CD4-positive, alpha-beta T cell (primary cell): ENCODE measurements at regions not wholly inside any gene's neighbourhood (a gene's known extent, or its start where the extent isn't known, plus 50 kb on each side); places are given as distances from the start of the nearest gene placed in this dataset.

Experiments
- ATAC-seq: fragments of 200-7000 bp; cut with Tn5 transposase; one replicate; pipeline ENCODE4 v1.10.0; 2022; ENCODE audit warnings: mild to moderate bottlenecking; ENCODE audit not compliant: poor library complexity
- CTCF ChIA-PET: fragments of 350-600 bp; sonication (Branson Sonifier 250); formaldehyde crosslinking; loops from one replicate; lab custom pipeline; 2021; ENCODE audit warnings: antibody characterized with exemption, inconsistent platforms; lab: Charles Lee
- POLR2A ChIA-PET: fragments of 350-600 bp; sonication (Branson Sonifier 250); formaldehyde crosslinking; loops from one replicate; lab custom pipeline; 2021; ENCODE audit warnings: antibody characterized with exemption, inconsistent platforms; lab: Charles Lee
- DNase-seq, 14 experiments: peaks; one replicate each; pipeline ENCODE4 v3.0.0-alpha.2; 2013 to 2020; ENCODE audit warnings: mixed read lengths in 2 of 14
- H3K27ac ChIP-seq, 2 donors: one replicate each; pipeline versions ENCODE4 v1.5.1 to v1.7.0; 2013; ENCODE audit warnings: low read length in 2 of 2, low read depth in 1 of 2, mild to moderate bottlenecking in 1 of 2
- H3K27me3 ChIP-seq, 2 experiments: 1 replicate in 1 of 2; 2 replicates in 1 of 2; pipeline versions ENCODE4 v1.6.1 to v1.7.0; 2013; ENCODE audit warnings: low read length in 2 of 2, control low read depth in 1 of 2, mild to moderate bottlenecking in 1 of 2, moderate library complexity in 1 of 2; ENCODE audit not compliant: insufficient read depth in 2 of 2, control insufficient read depth in 1 of 2
- H3K36me3 ChIP-seq: one replicate; pipeline ENCODE4 v1.6.1; 2013; ENCODE audit warnings: low read length, control low read depth; ENCODE audit not compliant: insufficient read depth
- H3K4me1 ChIP-seq: one replicate; pipeline ENCODE4 v1.6.1; 2013; ENCODE audit warnings: low read length, control low read depth; ENCODE audit not compliant: insufficient read depth
- H3K4me3 ChIP-seq: one replicate; pipeline ENCODE4 v1.5.1; 2013; ENCODE audit warnings: mild to moderate bottlenecking, low read length, moderate library complexity
- H3K9me3 ChIP-seq, 2 experiments: 1 replicate in 1 of 2; 2 replicates in 1 of 2; pipeline versions ENCODE4 v1.6.1 to v1.7.0; 2013; ENCODE audit warnings: low read length in 2 of 2, mild to moderate bottlenecking in 2 of 2, control low read depth in 1 of 2, moderate library complexity in 1 of 2; ENCODE audit not compliant: control insufficient read depth in 1 of 2, insufficient read depth in 1 of 2
- H3K27ac Mint-ChIP-seq: one replicate; pipeline ENCODE4 v1.8.0; 2020; ENCODE audit warnings: mixed read lengths
- H3K27me3 Mint-ChIP-seq: one replicate; pipeline ENCODE4 v1.8.0; 2021; ENCODE audit warnings: mixed read lengths
- H3K36me3 Mint-ChIP-seq: one replicate; pipeline ENCODE4 v1.8.0; 2021; ENCODE audit warnings: low read depth, mixed read lengths
- H3K4me1 Mint-ChIP-seq: one replicate; pipeline ENCODE4 v1.8.0; 2021; ENCODE audit warnings: low read depth, mixed read lengths
- H3K4me3 Mint-ChIP-seq: one replicate; pipeline ENCODE4 v1.8.0; 2020; ENCODE audit warnings: mild to moderate bottlenecking, mixed read lengths
- H3K9me3 Mint-ChIP-seq: one replicate; pipeline ENCODE4 v1.8.0; 2020; ENCODE audit warnings: mixed read lengths
- intact Hi-C, 2 experiments: fragments of 100-400 bp; cut with DNase I in 1 of 2; cut with micrococcal nuclease in 1 of 2; formaldehyde crosslinking; loops; one replicate each; pipeline versions ENCODE4 v1.15.1 to v1.9.0; 2023 to 2025; cut with DNase I, micrococcal nuclease
- TF ChIP-seq, protein P1 (sequence below): fragments of 200-600 bp; IDR thresholded peaks from one replicate; pipeline ENCODE4 v1.8.0; 2022; ENCODE audit warnings: antibody characterized with exemption, mild to moderate bottlenecking

DNA sequence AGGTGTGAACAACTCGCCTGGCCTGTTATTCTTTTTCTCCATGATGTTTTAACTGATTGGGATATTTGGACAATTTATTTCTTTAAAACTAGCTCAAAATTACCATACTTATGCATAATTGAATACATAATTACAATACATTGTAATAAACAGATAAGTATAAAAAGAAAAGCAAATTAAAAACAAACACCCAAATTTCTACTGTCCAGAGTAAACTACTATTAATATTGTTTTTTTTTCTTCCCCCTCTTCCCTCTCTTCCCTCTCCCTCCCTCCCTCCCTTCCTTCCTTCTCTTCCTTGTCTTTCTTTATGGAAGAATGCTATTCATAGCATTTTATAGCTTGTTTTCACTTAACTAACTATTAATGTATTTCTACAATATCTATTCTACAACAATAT is 117.7 kb upstream of the IVNS1ABP start:
- ChIA-PET POLR2A (no interaction called here), CTCF (no interaction called here)
- H3K36me3 ChIP-seq, result no peaks in the 10 kb centered on the region
- intact Hi-C loops, result no loop called here
- no peak for DNase-seq
- Mint-ChIP-seq H3K27ac (no peak overlapping the region), H3K9me3 (peaks cover 7% of the 10 kb centered on the region), H3K4me3 (no peak overlapping the region), H3K4me1 (no peaks in the 10 kb centered on the region), H3K36me3 (no peaks in the 10 kb centered on the region), H3K27me3 (no peaks in the 10 kb centered on the region)
- H3K4me3 ChIP-seq, result no peak overlapping the region
- no peaks in the 10 kb centered on the region for H3K4me1 ChIP-seq
- no peak for ATAC-seq
- TF ChIP-seq, protein P1, sequence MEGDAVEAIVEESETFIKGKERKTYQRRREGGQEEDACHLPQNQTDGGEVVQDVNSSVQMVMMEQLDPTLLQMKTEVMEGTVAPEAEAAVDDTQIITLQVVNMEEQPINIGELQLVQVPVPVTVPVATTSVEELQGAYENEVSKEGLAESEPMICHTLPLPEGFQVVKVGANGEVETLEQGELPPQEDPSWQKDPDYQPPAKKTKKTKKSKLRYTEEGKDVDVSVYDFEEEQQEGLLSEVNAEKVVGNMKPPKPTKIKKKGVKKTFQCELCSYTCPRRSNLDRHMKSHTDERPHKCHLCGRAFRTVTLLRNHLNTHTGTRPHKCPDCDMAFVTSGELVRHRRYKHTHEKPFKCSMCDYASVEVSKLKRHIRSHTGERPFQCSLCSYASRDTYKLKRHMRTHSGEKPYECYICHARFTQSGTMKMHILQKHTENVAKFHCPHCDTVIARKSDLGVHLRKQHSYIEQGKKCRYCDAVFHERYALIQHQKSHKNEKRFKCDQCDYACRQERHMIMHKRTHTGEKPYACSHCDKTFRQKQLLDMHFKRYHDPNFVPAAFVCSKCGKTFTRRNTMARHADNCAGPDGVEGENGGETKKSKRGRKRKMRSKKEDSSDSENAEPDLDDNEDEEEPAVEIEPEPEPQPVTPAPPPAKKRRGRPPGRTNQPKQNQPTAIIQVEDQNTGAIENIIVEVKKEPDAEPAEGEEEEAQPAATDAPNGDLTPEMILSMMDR, result no peak
- no peaks in the 10 kb centered on the region for H3K27me3 ChIP-seq
- peaks cover 0 to 4% of the 10 kb centered on the region in 2 experiments for H3K9me3 ChIP-seq
- no peak overlapping the region for H3K27ac ChIP-seq

DNA sequence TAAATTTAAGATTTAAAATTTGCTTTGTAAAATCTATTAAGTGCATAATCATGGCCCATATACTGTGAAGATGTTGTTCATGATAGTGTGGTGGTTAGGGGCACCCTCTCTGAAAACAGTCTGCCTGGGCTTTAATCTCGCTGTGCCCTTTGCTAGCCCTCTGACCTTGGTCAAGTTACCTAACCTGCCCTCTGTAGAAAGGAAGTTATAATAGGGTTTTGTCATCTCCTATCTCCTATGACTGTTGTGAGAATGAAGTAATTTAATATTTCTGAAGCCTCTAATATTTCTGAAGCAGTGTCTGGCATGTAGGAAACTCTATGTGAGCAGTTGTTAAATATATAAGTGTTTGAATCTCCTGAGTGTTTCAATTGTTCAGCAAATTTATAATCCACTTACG is 116.6 kb upstream of the IVNS1ABP start:
- POLR2A ChIA-PET, result interaction anchor here (0.7 kb wide), 1 partner anchor 43 kb away, joined by 4 read pairs; no protein-coding TSS in a partner anchor
- intact Hi-C loops, result no loop called here

DNA sequence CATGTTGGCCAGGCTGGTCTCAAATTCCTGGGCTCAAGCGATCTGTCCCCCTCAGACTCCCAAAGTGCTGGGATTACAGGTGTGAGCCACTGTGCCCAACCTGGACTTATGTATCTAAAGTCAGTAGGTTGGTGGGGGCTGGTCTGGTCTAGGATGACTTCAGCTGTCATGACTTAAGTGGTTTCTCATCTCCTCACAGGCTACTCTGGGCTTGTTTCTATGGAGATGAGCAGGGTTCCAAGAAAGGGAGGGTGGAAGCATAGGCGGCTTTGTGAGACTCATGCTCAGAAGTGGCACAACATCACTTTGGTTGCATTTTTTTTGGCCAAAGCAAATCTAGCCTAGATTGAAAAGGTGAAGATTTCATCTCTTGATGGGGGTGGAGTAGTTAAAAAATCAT is 115.9 kb upstream of the IVNS1ABP start:
- CTCF ChIA-PET, result no interaction called here
- DNase-seq, result no peak
- H3K36me3 Mint-ChIP-seq, result no peaks in the 10 kb centered on the region
- H3K27me3 Mint-ChIP-seq, result no peaks in the 10 kb centered on the region
- no peak overlapping the region for H3K4me3 ChIP-seq
- peaks cover 0 to 4% of the 10 kb centered on the region in 2 experiments for H3K9me3 ChIP-seq
- H3K4me1 ChIP-seq, result no peaks in the 10 kb centered on the region
- H3K27ac Mint-ChIP-seq, result no peak overlapping the region
- POLR2A ChIA-PET, result no interaction called here
- H3K4me3 Mint-ChIP-seq, result no peak overlapping the region
- no peak for ATAC-seq
- TF ChIP-seq, protein P1, result no peak
- no peak overlapping the region for H3K27ac ChIP-seq
- intact Hi-C loops, result no loop called here
- H3K4me1 Mint-ChIP-seq, result no peaks in the 10 kb centered on the region
- H3K9me3 Mint-ChIP-seq, result peaks cover 8% of the 10 kb centered on the region
- no peaks in the 10 kb centered on the region for H3K27me3 ChIP-seq
- no peaks in the 10 kb centered on the region for H3K36me3 ChIP-seq

More for the DNA sequence above, 116.6 kb upstream of the IVNS1ABP start:
- TF ChIP-seq, protein P1, result no peak
- no peak overlapping the region for H3K27ac Mint-ChIP-seq
- Histone ChIP-seq H3K9me3 (peaks cover 0 to 4% of the 10 kb centered on the region in 2 experiments), H3K4me3 (no peak overlapping the region), H3K27me3 (no peaks in the 10 kb centered on the region), H3K4me1 (no peaks in the 10 kb centered on the region), H3K27ac (no peak overlapping the region), H3K36me3 (no peaks in the 10 kb centered on the region)
- ATAC-seq, result no peak
- no peak for DNase-seq
- no peaks in the 10 kb centered on the region for H3K36me3 Mint-ChIP-seq
- H3K9me3 Mint-ChIP-seq, result peaks cover 8% of the 10 kb centered on the region
- no peaks in the 10 kb centered on the region for H3K4me1 Mint-ChIP-seq
- no peak overlapping the region for H3K4me3 Mint-ChIP-seq
- H3K27me3 Mint-ChIP-seq, result no peaks in the 10 kb centered on the region
- CTCF ChIA-PET, result no interaction called here
